Neural cell (in vitro differentiated cells): ENCODE measurements at regions not wholly inside any gene's neighbourhood (a gene's known extent, or its start where the extent isn't known, plus 50 kb on each side); places are given as distances from the start of the nearest gene placed in this dataset.

Experiments
- H2AFZ ChIP-seq: fragments of 200-600, 300-800 bp; sonication (generic), shearing (Covaris generic); 2 replicates; pipeline ENCODE4 v1.6.0; 2014; ENCODE audit warnings: low read depth, mild to moderate bottlenecking, antibody characterized with exemption, low read length, moderate library complexity
- H3F3A ChIP-seq: fragments of 200-600 bp; shearing (Covaris generic); 2 replicates; pipeline ENCODE4 v1.6.1; 2016; ENCODE audit warnings: mild to moderate bottlenecking, moderate library complexity, mixed read lengths, antibody characterized with exemption, low read length; ENCODE audit not compliant: insufficient read depth, poor library complexity, severe bottlenecking
- H3K27ac ChIP-seq: fragments of 200-600, 300-800 bp; sonication (generic), shearing (Covaris generic); 2 replicates; pipeline ENCODE4 v1.5.1; 2014; ENCODE audit warnings: mild to moderate bottlenecking, low read length, moderate library complexity
- H3K27me3 ChIP-seq: fragments of 300-800, 200-600 bp; sonication (generic), shearing (Covaris generic); 2 replicates; pipeline ENCODE4 v1.6.0; 2014; ENCODE audit warnings: mild to moderate bottlenecking, low read depth, low read length, moderate library complexity; ENCODE audit not compliant: insufficient read depth
- H3K36me3 ChIP-seq: fragments of 300-800, 200-600 bp; sonication (generic), shearing (Covaris generic); 2 replicates; pipeline ENCODE4 v1.5.1; 2014; ENCODE audit warnings: mild to moderate bottlenecking, antibody characterized with exemption, low read length, moderate library complexity; ENCODE audit not compliant: insufficient read depth
- H3K4me2 ChIP-seq: fragments of 300-800, 200-600 bp; sonication (generic), shearing (Covaris generic); 2 replicates; pipeline ENCODE4 v1.6.0; 2014; ENCODE audit warnings: mild to moderate bottlenecking, low read length
- H3K4me3 ChIP-seq: fragments of 300-800, 200-600 bp; sonication (generic), shearing (Covaris generic); 2 replicates; pipeline ENCODE4 v1.5.1; 2014; ENCODE audit warnings: mild to moderate bottlenecking, low read length, moderate library complexity
- H3K79me2 ChIP-seq: fragments of 200-600 bp; shearing (Covaris generic); replicated peaks from 2 replicates; pipeline ENCODE4 v1.6.0; 2014; ENCODE audit warnings: mild to moderate bottlenecking, low read length, moderate library complexity; ENCODE audit not compliant: insufficient read depth
- H3K9ac ChIP-seq: fragments of 300-800, 200-600 bp; sonication (generic), shearing (Covaris generic); 2 replicates; pipeline ENCODE4 v1.6.1; 2016; ENCODE audit warnings: mild to moderate bottlenecking, low read length, mixed read lengths
- H3K9me2 ChIP-seq: fragments of 200-600 bp; shearing (Covaris generic); 2 replicates; pipeline ENCODE4 v1.6.1; 2016; ENCODE audit warnings: mild to moderate bottlenecking, low read length, mixed read lengths; ENCODE audit not compliant: insufficient read depth
- H3K9me3 ChIP-seq: fragments of 200-600, 300-800 bp; sonication (generic), shearing (Covaris generic); 2 replicates; pipeline ENCODE4 v1.6.1; 2016; ENCODE audit warnings: mild to moderate bottlenecking, mixed run types, low read length, moderate library complexity, mixed read lengths
- H4K20me1 ChIP-seq: fragments of 200-600 bp; shearing (Covaris generic); 2 replicates; pipeline ENCODE4 v1.6.1; 2016; ENCODE audit warnings: mild to moderate bottlenecking, mixed run types; ENCODE audit not compliant: insufficient read depth
- EP300 ChIP-seq: fragments of 450-650 bp; conservative IDR thresholded peaks from 2 replicates; pipeline ENCODE4 v1.6.1; 2014; ENCODE audit warnings: antibody characterized with exemption, mild to moderate bottlenecking, moderate library complexity; ENCODE audit not compliant: poor library complexity, severe bottlenecking
- EZH2 ChIP-seq: fragments of 200-600, 300-800 bp; shearing (Covaris generic), sonication (generic); IDR thresholded peaks from 2 replicates; pipeline ENCODE4 v1.6.1; 2014; ENCODE audit warnings: antibody characterized with exemption, low read length, borderline replicate concordance, mild to moderate bottlenecking; ENCODE audit not compliant: insufficient read depth, poor library complexity, severe bottlenecking
- MXI1 ChIP-seq: fragments of 450-650 bp; conservative IDR thresholded peaks from 2 replicates; pipeline ENCODE4 v1.6.1; 2014; ENCODE audit warnings: antibody characterized with exemption, mild to moderate bottlenecking; ENCODE audit not compliant: poor library complexity, severe bottlenecking
- POLR2AphosphoS5 ChIP-seq: IDR thresholded peaks from 2 replicates; pipeline ENCODE4 v1.6.1; 2012
- RAD21 ChIP-seq: fragments of 450-650 bp; conservative IDR thresholded peaks from 2 replicates; pipeline ENCODE4 v1.6.1; 2014; ENCODE audit warnings: antibody characterized with exemption, mild to moderate bottlenecking, moderate library complexity
- SMC3 ChIP-seq: fragments of 450-650 bp; conservative IDR thresholded peaks from 2 replicates; pipeline ENCODE4 v1.6.1; 2014; ENCODE audit warnings: antibody characterized with exemption, mild to moderate bottlenecking, moderate library complexity; ENCODE audit not compliant: poor library complexity
- TAF1 ChIP-seq: IDR thresholded peaks from 2 replicates; pipeline ENCODE4 v1.6.1; 2012; ENCODE audit warnings: low read depth
- TF ChIP-seq, protein P1 (sequence below): IDR thresholded peaks from 2 replicates; pipeline ENCODE4 v1.6.1; 2012; ENCODE audit warnings: borderline replicate concordance
- TF ChIP-seq, protein P2 (sequence below): fragments of 450-650 bp; IDR thresholded peaks from 2 replicates; pipeline ENCODE4 v1.5.1; 2014; ENCODE audit warnings: antibody characterized with exemption, mild to moderate bottlenecking, moderate library complexity; ENCODE audit not compliant: poor library complexity, severe bottlenecking

DNA sequence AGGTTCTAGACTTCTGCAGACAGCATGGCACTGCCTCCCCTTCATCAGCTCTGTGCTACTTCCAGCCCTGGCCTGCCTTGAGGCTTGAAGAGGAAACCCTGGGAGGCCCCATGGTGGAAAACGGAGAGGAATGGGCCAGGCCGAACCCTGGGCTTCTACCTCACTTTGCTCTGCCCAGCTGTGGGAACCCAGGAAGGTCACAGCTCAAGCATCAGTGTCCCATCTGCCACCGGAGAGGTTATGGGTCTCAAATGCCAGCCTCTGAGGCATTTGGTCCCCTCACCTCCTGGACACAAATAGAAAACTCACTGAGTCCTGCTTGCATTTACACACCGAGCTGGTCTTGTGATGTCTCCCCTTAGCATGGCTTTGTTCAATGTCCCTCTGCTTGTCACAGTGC is 80.1 kb upstream of the ALDH1B1 start:
- H3K4me2 ChIP-seq = no peak overlapping the region
- no peaks in the 10 kb centered on the region for H3K9me3 ChIP-seq
- H2AFZ ChIP-seq = no peak overlapping the region
- H3K36me3 ChIP-seq = no peaks in the 10 kb centered on the region
- H3F3A ChIP-seq = no peaks in the 10 kb centered on the region
- no peak overlapping the region for H3K4me3 ChIP-seq
- no peaks in the 10 kb centered on the region for H3K9me2 ChIP-seq
- no peaks in the 10 kb centered on the region for H3K27me3 ChIP-seq
- no peak overlapping the region for H3K27ac ChIP-seq
- no peak overlapping the region for H3K9ac ChIP-seq
- H4K20me1 ChIP-seq = no peaks in the 10 kb centered on the region
- H3K79me2 ChIP-seq = no peaks in the 10 kb centered on the region
- TF ChIP-seq RAD21 = no peak
- no peak for TF ChIP-seq MXI1
- TF ChIP-seq, protein P1, sequence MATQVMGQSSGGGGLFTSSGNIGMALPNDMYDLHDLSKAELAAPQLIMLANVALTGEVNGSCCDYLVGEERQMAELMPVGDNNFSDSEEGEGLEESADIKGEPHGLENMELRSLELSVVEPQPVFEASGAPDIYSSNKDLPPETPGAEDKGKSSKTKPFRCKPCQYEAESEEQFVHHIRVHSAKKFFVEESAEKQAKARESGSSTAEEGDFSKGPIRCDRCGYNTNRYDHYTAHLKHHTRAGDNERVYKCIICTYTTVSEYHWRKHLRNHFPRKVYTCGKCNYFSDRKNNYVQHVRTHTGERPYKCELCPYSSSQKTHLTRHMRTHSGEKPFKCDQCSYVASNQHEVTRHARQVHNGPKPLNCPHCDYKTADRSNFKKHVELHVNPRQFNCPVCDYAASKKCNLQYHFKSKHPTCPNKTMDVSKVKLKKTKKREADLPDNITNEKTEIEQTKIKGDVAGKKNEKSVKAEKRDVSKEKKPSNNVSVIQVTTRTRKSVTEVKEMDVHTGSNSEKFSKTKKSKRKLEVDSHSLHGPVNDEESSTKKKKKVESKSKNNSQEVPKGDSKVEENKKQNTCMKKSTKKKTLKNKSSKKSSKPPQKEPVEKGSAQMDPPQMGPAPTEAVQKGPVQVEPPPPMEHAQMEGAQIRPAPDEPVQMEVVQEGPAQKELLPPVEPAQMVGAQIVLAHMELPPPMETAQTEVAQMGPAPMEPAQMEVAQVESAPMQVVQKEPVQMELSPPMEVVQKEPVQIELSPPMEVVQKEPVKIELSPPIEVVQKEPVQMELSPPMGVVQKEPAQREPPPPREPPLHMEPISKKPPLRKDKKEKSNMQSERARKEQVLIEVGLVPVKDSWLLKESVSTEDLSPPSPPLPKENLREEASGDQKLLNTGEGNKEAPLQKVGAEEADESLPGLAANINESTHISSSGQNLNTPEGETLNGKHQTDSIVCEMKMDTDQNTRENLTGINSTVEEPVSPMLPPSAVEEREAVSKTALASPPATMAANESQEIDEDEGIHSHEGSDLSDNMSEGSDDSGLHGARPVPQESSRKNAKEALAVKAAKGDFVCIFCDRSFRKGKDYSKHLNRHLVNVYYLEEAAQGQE = no peak
- TF ChIP-seq POLR2AphosphoS5 = no peak
- TF ChIP-seq, protein P2, sequence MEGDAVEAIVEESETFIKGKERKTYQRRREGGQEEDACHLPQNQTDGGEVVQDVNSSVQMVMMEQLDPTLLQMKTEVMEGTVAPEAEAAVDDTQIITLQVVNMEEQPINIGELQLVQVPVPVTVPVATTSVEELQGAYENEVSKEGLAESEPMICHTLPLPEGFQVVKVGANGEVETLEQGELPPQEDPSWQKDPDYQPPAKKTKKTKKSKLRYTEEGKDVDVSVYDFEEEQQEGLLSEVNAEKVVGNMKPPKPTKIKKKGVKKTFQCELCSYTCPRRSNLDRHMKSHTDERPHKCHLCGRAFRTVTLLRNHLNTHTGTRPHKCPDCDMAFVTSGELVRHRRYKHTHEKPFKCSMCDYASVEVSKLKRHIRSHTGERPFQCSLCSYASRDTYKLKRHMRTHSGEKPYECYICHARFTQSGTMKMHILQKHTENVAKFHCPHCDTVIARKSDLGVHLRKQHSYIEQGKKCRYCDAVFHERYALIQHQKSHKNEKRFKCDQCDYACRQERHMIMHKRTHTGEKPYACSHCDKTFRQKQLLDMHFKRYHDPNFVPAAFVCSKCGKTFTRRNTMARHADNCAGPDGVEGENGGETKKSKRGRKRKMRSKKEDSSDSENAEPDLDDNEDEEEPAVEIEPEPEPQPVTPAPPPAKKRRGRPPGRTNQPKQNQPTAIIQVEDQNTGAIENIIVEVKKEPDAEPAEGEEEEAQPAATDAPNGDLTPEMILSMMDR = no peak
- TF ChIP-seq EP300 = no peak
- no peak for TF ChIP-seq TAF1

DNA sequence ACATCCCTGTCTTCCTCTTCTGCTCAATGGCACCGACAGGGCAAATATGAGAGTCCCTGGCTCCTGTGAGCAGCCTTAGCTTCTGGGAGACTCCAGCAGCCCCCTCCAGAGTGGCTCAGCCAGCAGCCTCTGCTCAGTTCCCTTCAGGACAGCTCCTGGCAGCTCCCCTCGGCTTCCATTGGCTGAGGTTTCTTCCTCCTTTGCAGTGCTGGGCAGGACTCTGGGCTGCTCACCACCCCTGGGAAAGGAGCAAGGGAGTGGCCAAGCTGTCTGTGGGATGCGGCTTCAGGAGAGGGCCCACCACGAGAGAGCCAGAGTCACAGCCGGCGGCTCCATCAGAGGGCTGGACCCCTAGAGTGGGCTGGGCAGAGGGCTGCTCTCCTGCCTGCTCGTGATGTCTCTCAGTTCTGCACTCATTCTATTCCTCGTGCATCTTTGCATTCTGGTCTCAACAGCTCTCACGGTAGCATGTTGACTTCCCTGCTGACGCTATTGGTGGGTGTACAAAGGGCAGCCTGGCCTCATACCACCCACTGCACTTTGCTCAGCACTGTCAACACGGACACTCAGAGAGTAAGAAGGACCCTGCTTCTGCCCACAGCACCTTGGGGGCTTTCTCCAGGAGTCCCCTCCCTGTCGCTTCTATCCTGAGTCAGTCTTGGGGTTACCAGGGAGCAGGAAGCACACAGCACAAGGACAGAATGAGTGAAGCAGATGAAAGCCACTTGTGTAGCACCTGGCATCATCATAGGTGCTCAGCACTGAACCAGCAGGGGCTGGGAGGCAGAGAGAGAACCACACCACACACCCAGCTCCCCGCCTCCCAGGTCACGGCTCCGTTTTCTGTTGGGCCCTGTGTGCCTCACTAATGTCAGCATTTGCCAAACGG is 80.9 kb upstream of the ALDH1B1 start:
- no peaks in the 10 kb centered on the region for H3K27me3 ChIP-seq
- no peaks in the 10 kb centered on the region for H3K9me3 ChIP-seq
- H2AFZ ChIP-seq = no peak overlapping the region
- H4K20me1 ChIP-seq = no peaks in the 10 kb centered on the region
- no peaks in the 10 kb centered on the region for H3K79me2 ChIP-seq
- H3K4me2 ChIP-seq = no peak overlapping the region
- no peak overlapping the region for H3K27ac ChIP-seq
- H3K4me3 ChIP-seq = no peak overlapping the region
- TF ChIP-seq, protein P2 = no peak
- TF ChIP-seq EP300 (no peak), POLR2AphosphoS5 (no peak), TAF1 (no peak), SMC3 (no peak), RAD21 (no peak), MXI1 (no peak), EZH2 (no peak)
- TF ChIP-seq, protein P1 = no peak
- no peaks in the 10 kb centered on the region for H3F3A ChIP-seq
- H3K9me2 ChIP-seq = no peaks in the 10 kb centered on the region
- no peak overlapping the region for H3K9ac ChIP-seq
- no peaks in the 10 kb centered on the region for H3K36me3 ChIP-seq
